H9 (cell line): ENCODE measurements at regions not wholly inside any gene's neighbourhood (a gene's known extent, or its start where the extent isn't known, plus 50 kb on each side); places are given as distances from the start of the nearest gene placed in this dataset.

ENCODE experiments used
- DNase-seq: peaks from one replicate; pipeline ENCODE4 v3.0.0-alpha.2; 2017
- H2AFZ ChIP-seq: one replicate; pipeline ENCODE4 v1.6.1; 2013; ENCODE audit warnings: mild to moderate bottlenecking, low read length, control low read depth, moderate library complexity
- H2AK5ac ChIP-seq: 2 replicates; pipeline ENCODE4 v1.6.1; 2013; ENCODE audit warnings: low read length, control low read depth, mixed read lengths; ENCODE audit not compliant: insufficient read length
- H2BK120ac ChIP-seq: one replicate; pipeline ENCODE4 v1.6.1; 2013; ENCODE audit warnings: low read depth, mild to moderate bottlenecking, low read length, control low read depth, inconsistent platforms; ENCODE audit not compliant: poor library complexity, severe bottlenecking
- H2BK12ac ChIP-seq: 2 replicates; pipeline ENCODE4 v1.6.1; 2013; ENCODE audit warnings: low read length, control low read depth, mixed read lengths, low read depth; ENCODE audit not compliant: insufficient read length
- H2BK15ac ChIP-seq: 2 replicates; pipeline ENCODE4 v1.6.1; 2013; ENCODE audit warnings: low read depth, low read length, control low read depth
- H2BK20ac ChIP-seq: one replicate; pipeline ENCODE4 v1.6.1; 2013; ENCODE audit warnings: low read depth, mild to moderate bottlenecking, low read length, control low read depth, inconsistent platforms; ENCODE audit not compliant: poor library complexity, severe bottlenecking
- H2BK5ac ChIP-seq: 2 replicates; pipeline ENCODE4 v1.6.1; 2013; ENCODE audit warnings: low read length, control low read depth, mixed read lengths; ENCODE audit not compliant: insufficient read length
- H3K14ac ChIP-seq: 2 replicates; pipeline ENCODE4 v1.6.1; 2013; ENCODE audit warnings: low read length, control low read depth; ENCODE audit not compliant: insufficient read depth
- H3K18ac ChIP-seq: 2 replicates; pipeline ENCODE4 v1.6.1; 2013; ENCODE audit warnings: low read depth, mild to moderate bottlenecking, mixed read lengths, low read length, control low read depth; ENCODE audit not compliant: insufficient read length
- H3K23ac ChIP-seq: 2 replicates; pipeline ENCODE4 v1.6.1; 2013; ENCODE audit warnings: low read length, control low read depth, mixed read lengths, low read depth; ENCODE audit not compliant: insufficient read length
- H3K23me2 ChIP-seq: 2 replicates; pipeline ENCODE4 v1.6.1; 2013; ENCODE audit warnings: low read depth, mild to moderate bottlenecking, mixed read lengths, low read length, control low read depth; ENCODE audit not compliant: insufficient read length, poor library complexity, severe bottlenecking
- H3K27ac ChIP-seq: 2 replicates; pipeline ENCODE4 v1.5.1; 2013; ENCODE audit warnings: low read length, control low read depth, mixed read lengths, low read depth; ENCODE audit not compliant: insufficient read length
- H3K27me3 ChIP-seq: 2 replicates; pipeline ENCODE4 v1.6.1; 2013; ENCODE audit warnings: low read length, control low read depth, inconsistent platforms; ENCODE audit not compliant: insufficient read depth
- H3K4ac ChIP-seq: 2 replicates; pipeline ENCODE4 v1.6.1; 2013; ENCODE audit warnings: low read depth, mild to moderate bottlenecking, control low read depth, inconsistent platforms, low read length, moderate library complexity
- H3K4me1 ChIP-seq: 2 replicates; pipeline ENCODE4 v1.6.1; 2013; ENCODE audit warnings: low read length, control low read depth, inconsistent platforms; ENCODE audit not compliant: insufficient read depth
- H3K4me2 ChIP-seq: 2 replicates; pipeline ENCODE4 v1.6.1; 2013; ENCODE audit warnings: low read length, control low read depth, mixed read lengths; ENCODE audit not compliant: insufficient read length, insufficient read depth
- H3K56ac ChIP-seq: 2 replicates; pipeline ENCODE4 v1.6.1; 2013; ENCODE audit warnings: low read depth, mild to moderate bottlenecking, mixed read lengths, low read length, control low read depth; ENCODE audit not compliant: insufficient read length
- H3K79me1 ChIP-seq: 2 replicates; pipeline ENCODE4 v1.6.1; 2013; ENCODE audit warnings: low read depth, mild to moderate bottlenecking, moderate library complexity, low read length, control low read depth, inconsistent platforms; ENCODE audit not compliant: insufficient read depth, poor library complexity, severe bottlenecking
- H3K79me2 ChIP-seq: 2 replicates; pipeline ENCODE4 v1.6.1; 2013; ENCODE audit warnings: low read length, control low read depth, inconsistent platforms; ENCODE audit not compliant: insufficient read depth
- H3K9ac ChIP-seq: 2 replicates; pipeline ENCODE4 v1.6.1; 2013; ENCODE audit warnings: low read length, control low read depth, mixed read lengths; ENCODE audit not compliant: insufficient read length; ENCODE audit errors: extremely low read depth
- H3K9me3 ChIP-seq: one replicate; pipeline ENCODE4 v1.6.1; 2013; ENCODE audit warnings: low read depth, low read length, inconsistent platforms; ENCODE audit not compliant: control insufficient read depth
- H3T11ph ChIP-seq: one replicate; pipeline ENCODE4 v1.6.1; 2013; ENCODE audit warnings: mild to moderate bottlenecking, low read length, control low read depth, inconsistent platforms
- H4K20me1 ChIP-seq: one replicate; pipeline ENCODE4 v1.6.1; 2013; ENCODE audit not compliant: control insufficient read depth, insufficient read length, insufficient read depth
- H4K5ac ChIP-seq: 2 replicates; pipeline ENCODE4 v1.6.1; 2013; ENCODE audit warnings: low read depth, mild to moderate bottlenecking, mixed read lengths, low read length, control low read depth; ENCODE audit not compliant: insufficient read length
- H4K8ac ChIP-seq: replicated peaks from 2 replicates; pipeline ENCODE4 v1.6.1; 2013; ENCODE audit warnings: low read length, control low read depth, mixed read lengths, low read depth; ENCODE audit not compliant: insufficient read length
- H4K91ac ChIP-seq: 2 replicates; pipeline ENCODE4 v1.6.1; 2013; ENCODE audit warnings: low read depth, mild to moderate bottlenecking, moderate library complexity, mixed read lengths, low read length, control low read depth; ENCODE audit not compliant: insufficient read length
- H3K27ac Mint-ChIP-seq, 3 experiments: 2 replicates in 2 of 3; 3 replicates in 1 of 3; pipeline ENCODE4 v1.8.0; 2020 to 2021; ENCODE audit warnings: mixed read lengths in 3 of 3, mild to moderate bottlenecking in 1 of 3, moderate library complexity in 1 of 3
- H3K27me3 Mint-ChIP-seq: 2 replicates; pipeline ENCODE4 v1.8.0; 2021; ENCODE audit warnings: low read depth, mild to moderate bottlenecking, moderate library complexity, mixed read lengths
- H3K36me3 Mint-ChIP-seq, 3 experiments: 2 replicates in 2 of 3; 3 replicates in 1 of 3; pipeline ENCODE4 v1.8.0; 2020 to 2021; ENCODE audit warnings: low read depth in 3 of 3, mixed read lengths in 3 of 3; ENCODE audit not compliant: insufficient read depth in 1 of 3
- H3K4me1 Mint-ChIP-seq, 2 experiments: 2 replicates each; pipeline ENCODE4 v1.8.0; 2020; ENCODE audit warnings: mixed read lengths in 2 of 2
- H3K4me3 Mint-ChIP-seq, 2 experiments: 2 replicates in 1 of 2; 3 replicates in 1 of 2; pipeline ENCODE4 v1.8.0; 2020 to 2021; ENCODE audit warnings: mild to moderate bottlenecking in 2 of 2, mixed read lengths in 2 of 2, moderate library complexity in 1 of 2
- H3K9me3 Mint-ChIP-seq, 2 experiments: 2 replicates in 1 of 2; 3 replicates in 1 of 2; pipeline ENCODE4 v1.8.0; 2020; ENCODE audit warnings: mild to moderate bottlenecking in 2 of 2, mixed read lengths in 2 of 2, moderate library complexity in 1 of 2
- WGBS: extraction: QIAGEN DNeasy Blood & Tissue Kit; methylation state at CpG from one replicate; pipeline ENCODE4 v1.1.7; 2013; ENCODE audit warnings: missing lambda C conversion rate, low lambda C conversion rate, mixed read lengths; ENCODE audit not compliant: insufficient read length; ENCODE audit errors: extremely low coverage; 5-methylcytosine and 5-hydroxymethylcytosine counted together
- TF ChIP-seq, protein P1 (sequence below): fragments of 200-600 bp; sonication (generic); conservative IDR thresholded peaks from 3 replicates; pipeline ENCODE4 v1.8.0; 2021; ENCODE audit warnings: antibody characterized with exemption, mild to moderate bottlenecking

DNA sequence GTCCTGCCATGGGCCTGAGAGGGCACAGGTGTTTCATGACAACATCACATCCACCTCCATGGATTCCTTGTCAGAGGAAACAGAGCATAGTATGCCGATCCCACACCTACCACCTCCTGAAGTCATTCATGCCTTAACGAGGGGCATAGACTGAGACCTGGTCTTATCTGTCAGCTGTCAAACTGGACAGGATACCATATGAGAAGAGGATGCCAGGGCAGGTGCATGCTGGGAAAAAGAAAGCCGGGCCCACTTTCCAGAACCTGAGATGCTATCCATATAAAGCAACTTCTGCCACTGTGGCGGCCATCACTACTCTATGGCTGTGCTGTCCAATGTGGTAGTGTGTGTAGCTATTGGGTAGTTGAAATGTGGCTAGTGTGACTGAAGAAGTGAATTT lies 116.0 kb upstream of the SIX2 start:
- Mint-ChIP-seq H3K27me3 (no peaks in the 10 kb centered on the region), H3K4me1 (no peaks in the 10 kb centered on the region), H3K27ac (no peak overlapping the region; a peak in 1 of 7 replicates), H3K36me3 (no peaks in the 10 kb centered on the region), H3K4me3 (no peak overlapping the region), H3K9me3 (no peaks in the 10 kb centered on the region)
- no peaks in the 10 kb centered on the region for H3K79me1 ChIP-seq
- H3K4me2 ChIP-seq: no peak overlapping the region
- no peaks in the 10 kb centered on the region for H3K23me2 ChIP-seq
- H2BK5ac ChIP-seq: no peak overlapping the region
- H2BK12ac ChIP-seq: no peak overlapping the region
- TF ChIP-seq, protein P1, sequence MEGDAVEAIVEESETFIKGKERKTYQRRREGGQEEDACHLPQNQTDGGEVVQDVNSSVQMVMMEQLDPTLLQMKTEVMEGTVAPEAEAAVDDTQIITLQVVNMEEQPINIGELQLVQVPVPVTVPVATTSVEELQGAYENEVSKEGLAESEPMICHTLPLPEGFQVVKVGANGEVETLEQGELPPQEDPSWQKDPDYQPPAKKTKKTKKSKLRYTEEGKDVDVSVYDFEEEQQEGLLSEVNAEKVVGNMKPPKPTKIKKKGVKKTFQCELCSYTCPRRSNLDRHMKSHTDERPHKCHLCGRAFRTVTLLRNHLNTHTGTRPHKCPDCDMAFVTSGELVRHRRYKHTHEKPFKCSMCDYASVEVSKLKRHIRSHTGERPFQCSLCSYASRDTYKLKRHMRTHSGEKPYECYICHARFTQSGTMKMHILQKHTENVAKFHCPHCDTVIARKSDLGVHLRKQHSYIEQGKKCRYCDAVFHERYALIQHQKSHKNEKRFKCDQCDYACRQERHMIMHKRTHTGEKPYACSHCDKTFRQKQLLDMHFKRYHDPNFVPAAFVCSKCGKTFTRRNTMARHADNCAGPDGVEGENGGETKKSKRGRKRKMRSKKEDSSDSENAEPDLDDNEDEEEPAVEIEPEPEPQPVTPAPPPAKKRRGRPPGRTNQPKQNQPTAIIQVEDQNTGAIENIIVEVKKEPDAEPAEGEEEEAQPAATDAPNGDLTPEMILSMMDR: no peak
- H3K9me3 ChIP-seq: no peaks in the 10 kb centered on the region
- H3K4me1 ChIP-seq: no peaks in the 10 kb centered on the region
- no peak overlapping the region for H3K23ac ChIP-seq
- no peak for DNase-seq
- no peaks in the 10 kb centered on the region for H4K20me1 ChIP-seq
- no peak overlapping the region for H3K4ac ChIP-seq
- peaks cover 3% of the 10 kb centered on the region; the same call in 1 of the 2 replicates for H3K27me3 ChIP-seq
- no peak overlapping the region for H2AFZ ChIP-seq
- H3K79me2 ChIP-seq: no peaks in the 10 kb centered on the region
- H2BK15ac ChIP-seq: no peak overlapping the region
- no peak overlapping the region for H3T11ph ChIP-seq
- H3K14ac ChIP-seq: no peak overlapping the region
- H4K8ac ChIP-seq: no peak overlapping the region
- WGBS: no CpG with 5 or more reads among the region's 4 CpGs
- H2AK5ac ChIP-seq: no peak overlapping the region
- H3K18ac ChIP-seq: no peak overlapping the region
- no peak overlapping the region for H2BK120ac ChIP-seq
- no peak overlapping the region for H3K56ac ChIP-seq
- H3K9ac ChIP-seq: no peak overlapping the region
- H3K27ac ChIP-seq: no peak overlapping the region
- no peak overlapping the region for H4K5ac ChIP-seq
- H4K91ac ChIP-seq: no peak overlapping the region
- H2BK20ac ChIP-seq: no peak overlapping the region
